GM18507 (cell line): ENCODE measurements at regions not wholly inside any gene's neighbourhood (a gene's known extent, or its start where the extent isn't known, plus 50 kb on each side); places are given as distances from the start of the nearest gene placed in this dataset.

Experiments
- DNase-seq: peaks from one replicate; pipeline ENCODE4 v3.0.0; 2011; ENCODE audit warnings: low read depth; ENCODE audit not compliant: insufficient read length; ENCODE audit errors: extremely low spot score
- FAIRE-seq: peaks from 2 replicates; lab custom pipeline; 2011; peaks lifted over from hg19 to GRCh38; lab: Jason Lieb, UNC

- FAIRE-seq (no peak), DNase-seq (no peak)
Observed at GRCh38 chr9:107638521-107639310, 149.1 kb upstream of the KLF4 start.

- DNase-seq (no peak), FAIRE-seq (no peak)
Observed at GRCh38 chr9:107637421-107638420, 148.2 kb upstream of the KLF4 start.

GRCh38 chr9:107636571-107637381 is 147.2 kb upstream of the KLF4 start:
- FAIRE-seq (no peak), DNase-seq (no peak)

- DNase-seq (no peak), FAIRE-seq (no peak)
Observed at GRCh38 chr9:107635803-107636174, 146.2 kb upstream of the KLF4 start.

- FAIRE-seq = no peak
- DNase-seq = no peak
Observed at GRCh38 chr9:107635101-107635802, 145.7 kb upstream of the KLF4 start.

GRCh38 chr9:107633406-107633805 is 143.8 kb upstream of the KLF4 start:
- no peak for FAIRE-seq

GRCh38 chr9:107632661-107633060 is 143.1 kb upstream of the KLF4 start:
- no peak for FAIRE-seq

More at GRCh38 chr9:107633406-107633805, 143.8 kb upstream of the KLF4 start:
- no peak for DNase-seq

GRCh38 chr9:107632216-107632615 is 142.6 kb upstream of the KLF4 start:
- FAIRE-seq (no peak), DNase-seq (no peak)

More at GRCh38 chr9:107632661-107633060, 143.1 kb upstream of the KLF4 start:
- DNase-seq = no peak

GRCh38 chr9:107631788-107632187 is 142.2 kb upstream of the KLF4 start:
- FAIRE-seq (no peak), DNase-seq (no peak)

- FAIRE-seq = no peak
Observed at GRCh38 chr9:107630156-107630555, 140.6 kb upstream of the KLF4 start.

GRCh38 chr9:107628444-107628843 is 138.9 kb upstream of the KLF4 start:
- FAIRE-seq (no peak), DNase-seq (no peak)

More at GRCh38 chr9:107630156-107630555, 140.6 kb upstream of the KLF4 start:
- DNase-seq = no peak

GRCh38 chr9:107627781-107628180 is 138.2 kb upstream of the KLF4 start:
- no peak for DNase-seq
- FAIRE-seq = no peak

GRCh38 chr9:107626118-107626517 is 136.5 kb upstream of the KLF4 start:
- DNase-seq = no peak
- no peak for FAIRE-seq

GRCh38 chr9:107625383-107625984 is 135.9 kb upstream of the KLF4 start:
- FAIRE-seq = no peak
- no peak for DNase-seq

- FAIRE-seq = no peak
- DNase-seq = no peak
Observed at GRCh38 chr9:107624234-107624948, 134.8 kb upstream of the KLF4 start.

- FAIRE-seq = no peak
- no peak for DNase-seq
Observed at GRCh38 chr9:107621436-107621835, 131.9 kb upstream of the KLF4 start.

- DNase-seq (no peak), FAIRE-seq (no peak)
Observed at GRCh38 chr9:107620801-107621200, 131.2 kb upstream of the KLF4 start.

GRCh38 chr9:107620236-107620635 is 130.7 kb upstream of the KLF4 start:
- DNase-seq (no peak), FAIRE-seq (no peak)
